IPS DF 6.9 (cell line): ENCODE measurements at regions not wholly inside any gene's neighbourhood (a gene's known extent, or its start where the extent isn't known, plus 50 kb on each side); places are given as distances from the start of the nearest gene placed in this dataset.

Experiments
- DNase-seq: peaks from one replicate; pipeline ENCODE4 v3.0.0-alpha.2; 2013; ENCODE audit warnings: low read depth, low spot score
- H3K27ac ChIP-seq: one replicate; pipeline ENCODE4 v1.5.1; 2013; ENCODE audit warnings: low read length, control low read depth
- H3K27me3 ChIP-seq: 2 replicates; pipeline ENCODE4 v1.6.1; 2013; ENCODE audit warnings: mild to moderate bottlenecking, low read length; ENCODE audit not compliant: control insufficient read depth, insufficient read depth
- H3K36me3 ChIP-seq: 2 replicates; pipeline ENCODE4 v1.6.1; 2013; ENCODE audit warnings: low read length; ENCODE audit not compliant: control insufficient read depth, insufficient read depth
- H3K4me1 ChIP-seq: 2 replicates; pipeline ENCODE4 v1.6.1; 2013; ENCODE audit warnings: low read length; ENCODE audit not compliant: control insufficient read depth, insufficient read depth
- H3K4me3 ChIP-seq: 2 replicates; pipeline ENCODE4 v1.5.1; 2013; ENCODE audit warnings: mild to moderate bottlenecking, low read length
- H3K9me3 ChIP-seq: 2 replicates; pipeline ENCODE4 v1.6.1; 2013; ENCODE audit warnings: low read length, inconsistent platforms; ENCODE audit not compliant: control insufficient read depth, insufficient read depth
- WGBS: extraction: QIAGEN DNeasy Blood & Tissue Kit; methylation state at CpG from one replicate; pipeline ENCODE4 v1.1.7; 2013; ENCODE audit warnings: mixed read lengths, missing lambda C conversion rate; ENCODE audit not compliant: insufficient read length, insufficient coverage; 5-methylcytosine and 5-hydroxymethylcytosine counted together

DNA sequence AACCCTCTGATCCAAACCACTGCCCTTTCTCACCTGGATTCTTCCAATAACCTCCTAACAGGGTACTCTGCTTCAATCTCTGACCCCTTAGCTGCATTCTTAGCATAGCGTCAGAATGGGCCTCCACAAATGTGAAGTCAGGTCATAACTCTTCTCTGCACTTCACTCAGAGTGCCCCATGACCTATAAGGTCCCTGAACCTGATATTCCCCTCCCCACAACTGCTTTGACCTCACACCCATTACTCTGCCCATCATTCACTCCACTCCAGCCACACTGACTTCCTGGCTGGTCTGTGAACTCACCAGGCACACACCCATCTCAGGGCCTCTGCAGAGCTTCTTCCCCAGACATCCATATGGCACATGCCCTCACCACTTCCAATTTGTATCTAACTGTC lies 141.9 kb downstream of the ZNF281 start:
- DNase-seq = no peak
- WGBS = no CpG with 5 or more reads among the region's 1 CpG
- no peak overlapping the region for H3K4me3 ChIP-seq
- no peaks in the 10 kb centered on the region for H3K36me3 ChIP-seq
- no peaks in the 10 kb centered on the region for H3K27me3 ChIP-seq
- no peaks in the 10 kb centered on the region for H3K9me3 ChIP-seq
- H3K4me1 ChIP-seq = no peaks in the 10 kb centered on the region
- no peak overlapping the region for H3K27ac ChIP-seq

GRCh38 chr1:200267458-200267857 lies 142.4 kb downstream of the ZNF281 start:
- Histone ChIP-seq H3K27ac (no peak overlapping the region), H3K4me3 (no peak overlapping the region), H3K4me1 (no peaks in the 10 kb centered on the region), H3K27me3 (no peaks in the 10 kb centered on the region), H3K9me3 (no peaks in the 10 kb centered on the region), H3K36me3 (no peaks in the 10 kb centered on the region)
- no CpG with 5 or more reads among the region's 4 CpGs for WGBS
- no peak for DNase-seq

- WGBS = no CpG with 5 or more reads among the region's 3 CpGs
- no peaks in the 10 kb centered on the region for H3K4me1 ChIP-seq
- H3K9me3 ChIP-seq = no peaks in the 10 kb centered on the region
- no peak for DNase-seq
- no peaks in the 10 kb centered on the region for H3K27me3 ChIP-seq
- no peak overlapping the region for H3K4me3 ChIP-seq
- no peak overlapping the region for H3K27ac ChIP-seq
- H3K36me3 ChIP-seq = no peaks in the 10 kb centered on the region
Observed at GRCh38 chr1:200266871-200267270, 143.0 kb downstream of the ZNF281 start.

GRCh38 chr1:200265881-200266280 lies 144.0 kb downstream of the ZNF281 start:
- H3K4me1 ChIP-seq = no peaks in the 10 kb centered on the region
- no peaks in the 10 kb centered on the region for H3K36me3 ChIP-seq
- WGBS = no CpG with 5 or more reads among the region's 5 CpGs
- H3K9me3 ChIP-seq = no peaks in the 10 kb centered on the region
- H3K27ac ChIP-seq = no peak overlapping the region
- H3K4me3 ChIP-seq = no peak overlapping the region
- H3K27me3 ChIP-seq = no peaks in the 10 kb centered on the region
- DNase-seq = no peak

GRCh38 chr1:200265104-200265503 lies 144.7 kb downstream of the ZNF281 start:
- no peaks in the 10 kb centered on the region for H3K27me3 ChIP-seq
- H3K27ac ChIP-seq = no peak overlapping the region
- H3K9me3 ChIP-seq = no peaks in the 10 kb centered on the region
- no peaks in the 10 kb centered on the region for H3K4me1 ChIP-seq
- H3K4me3 ChIP-seq = no peak overlapping the region
- DNase-seq = no peak
- WGBS = no CpG with 5 or more reads among the region's 1 CpG
- no peaks in the 10 kb centered on the region for H3K36me3 ChIP-seq

- Histone ChIP-seq H3K4me3 (no peak overlapping the region), H3K27ac (no peak overlapping the region), H3K4me1 (no peaks in the 10 kb centered on the region), H3K27me3 (no peaks in the 10 kb centered on the region), H3K36me3 (no peaks in the 10 kb centered on the region), H3K9me3 (no peaks in the 10 kb centered on the region)
- DNase-seq = no peak
- WGBS = no CpG with 5 or more reads among the region's 3 CpGs
Observed at GRCh38 chr1:200263203-200263602, 146.6 kb downstream of the ZNF281 start.

DNA sequence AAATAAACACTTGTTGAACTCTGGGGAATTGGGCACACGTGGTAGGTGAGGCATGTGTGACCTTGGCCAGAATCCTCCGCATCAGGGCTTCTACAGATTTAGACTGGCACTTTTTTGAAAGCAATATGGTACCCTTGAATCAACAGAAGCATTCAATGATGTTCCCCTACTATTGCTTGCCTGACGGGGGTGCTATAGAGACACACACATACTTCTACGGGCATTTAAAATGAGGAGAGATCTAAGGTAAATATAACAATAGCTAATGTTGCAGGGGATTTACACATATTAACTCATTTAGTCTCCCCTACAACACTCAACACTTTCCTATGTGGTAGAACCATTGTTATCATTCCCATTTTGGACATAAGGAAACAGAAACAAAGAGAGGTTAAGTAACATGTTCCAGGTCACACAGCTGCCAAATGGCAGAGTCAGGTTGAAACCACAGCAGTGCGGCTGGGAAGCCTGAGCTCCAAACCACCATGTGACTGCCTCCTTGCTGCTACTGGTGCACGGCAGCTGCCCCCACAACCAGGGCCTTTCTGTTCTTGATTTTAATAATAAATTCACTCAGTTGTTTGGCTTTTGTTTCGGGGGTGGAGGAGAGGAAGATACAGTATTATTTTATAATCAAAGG lies 147.4 kb downstream of the ZNF281 start:
- H3K4me3 ChIP-seq = no peak overlapping the region
- DNase-seq = no peak
- no CpG with 5 or more reads among the region's 7 CpGs for WGBS

GRCh38 chr1:200260597-200261335 lies 149.1 kb downstream of the ZNF281 start:
- no peak overlapping the region for H3K4me3 ChIP-seq
- H3K36me3 ChIP-seq = no peaks in the 10 kb centered on the region
- DNase-seq = no peak
- no peaks in the 10 kb centered on the region for H3K27me3 ChIP-seq
- WGBS = no CpG with 5 or more reads among the region's 5 CpGs
- H3K9me3 ChIP-seq = no peaks in the 10 kb centered on the region
- H3K4me1 ChIP-seq = no peaks in the 10 kb centered on the region
- H3K27ac ChIP-seq = no peak overlapping the region

More for the DNA sequence above, 147.4 kb downstream of the ZNF281 start:
- Histone ChIP-seq H3K27me3 (no peaks in the 10 kb centered on the region), H3K4me1 (no peaks in the 10 kb centered on the region), H3K36me3 (no peaks in the 10 kb centered on the region), H3K27ac (no peak overlapping the region), H3K9me3 (no peaks in the 10 kb centered on the region)

DNA sequence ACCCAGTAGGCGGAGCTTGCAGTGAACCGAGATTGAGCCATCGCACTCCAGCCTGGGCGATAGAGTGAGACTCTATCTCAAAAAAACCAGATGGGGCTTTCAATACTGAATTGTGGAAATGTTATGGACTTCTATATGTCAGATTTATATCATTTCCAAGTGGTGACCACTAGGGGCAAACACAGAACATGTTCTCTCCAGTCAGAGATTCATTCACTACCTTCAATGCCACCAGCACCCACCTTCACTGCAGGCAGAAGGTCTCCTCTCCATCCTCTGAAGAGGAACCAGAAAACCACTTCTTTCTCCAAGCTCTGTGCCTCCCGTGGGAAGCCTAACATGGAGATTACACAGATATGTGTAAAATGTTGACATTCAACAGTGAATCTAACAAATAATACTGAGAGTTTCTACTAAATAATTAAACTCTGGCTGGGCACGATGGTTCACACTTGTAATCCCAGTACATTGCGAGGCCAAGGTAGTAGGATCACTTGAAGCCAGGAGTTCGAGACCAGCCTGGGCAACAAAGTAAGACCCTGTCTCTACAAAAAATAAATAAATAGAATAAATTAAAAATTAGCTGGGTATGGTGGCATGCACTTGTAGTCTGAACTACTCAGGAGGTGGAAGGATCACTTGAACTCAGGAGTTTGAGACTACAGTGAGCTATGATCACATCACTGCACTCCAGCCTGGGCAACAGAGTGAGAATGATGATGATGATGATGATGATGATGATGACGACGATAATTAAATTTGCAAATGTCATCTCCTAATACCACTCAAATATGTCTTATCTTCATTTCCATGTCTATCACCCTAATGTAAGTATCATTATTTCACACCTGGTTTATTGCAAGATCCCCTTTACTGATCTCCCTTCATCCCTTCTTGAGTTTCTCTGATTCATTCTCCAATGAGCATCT lies 151.1 kb downstream of the ZNF281 start:
- no CpG with 5 or more reads among the region's 10 CpGs for WGBS
- Histone ChIP-seq H3K4me3 (no peak overlapping the region), H3K9me3 (no peaks in the 10 kb centered on the region), H3K36me3 (no peaks in the 10 kb centered on the region), H3K27ac (no peak overlapping the region), H3K4me1 (no peaks in the 10 kb centered on the region), H3K27me3 (no peaks in the 10 kb centered on the region)
- DNase-seq = no peak

- WGBS = no CpG with 5 or more reads among the region's 10 CpGs
- Histone ChIP-seq H3K9me3 (no peaks in the 10 kb centered on the region), H3K4me1 (no peaks in the 10 kb centered on the region), H3K4me3 (no peak overlapping the region), H3K27me3 (no peaks in the 10 kb centered on the region), H3K27ac (no peak overlapping the region), H3K36me3 (no peaks in the 10 kb centered on the region)
- DNase-seq = no peak
Observed at GRCh38 chr1:200257235-200257634, 152.6 kb downstream of the ZNF281 start.
